ENCODE measurements at regions not wholly inside any gene's neighbourhood (a gene's known extent, or its start where the extent isn't known, plus 50 kb on each side); places are given as distances from the start of the nearest gene placed in this dataset.

- TF ChIP-seq CTCF (IDR thresholded peaks at IDR 0.05) (no peak), EP300 (IDR thresholded peaks at IDR 0.05; ENCODE audit: low read depth) (no peak), POLR2A (IDR thresholded peaks at IDR 0.05) (no peak)
These were observed 589.5 kb downstream of the CENPC start for GRCh38 chr4:66955784-66956183.
